ENCODE measurements at regions not wholly inside any gene's neighbourhood (a gene's known extent, or its start where the extent isn't known, plus 50 kb on each side); places are given as distances from the start of the nearest gene placed in this dataset.

DNA sequence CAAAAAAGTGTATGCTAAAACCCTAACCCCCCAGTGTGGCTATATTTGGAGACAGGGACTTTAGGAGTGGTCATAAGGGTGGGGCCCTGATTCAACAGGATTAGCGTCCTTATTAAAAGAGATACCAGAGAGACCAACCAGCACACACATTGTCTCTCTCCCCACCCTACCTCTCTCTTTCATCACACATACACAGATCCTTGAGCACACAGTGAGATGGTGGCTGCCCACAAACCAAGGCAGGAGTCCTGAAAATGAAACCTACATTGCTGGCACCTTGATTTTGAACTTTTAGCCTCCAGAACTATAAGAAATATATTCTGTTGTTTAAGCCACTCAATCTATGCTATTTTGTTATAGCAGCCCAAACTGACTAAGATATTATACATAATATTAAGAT, 224.2 kb downstream of the KDR start:
- no peaks in the 10 kb centered on the region for H3K27me3 ChIP-seq (ENCODE audit: control insufficient read depth, insufficient read depth, low read length)
- H3K9ac ChIP-seq (ENCODE audit: low read depth, low read length) = no peak overlapping the region
- H3K36me3 ChIP-seq (ENCODE audit: control insufficient read depth, insufficient read depth, low read length) = no peaks in the 10 kb centered on the region
- H3K4me1 ChIP-seq (ENCODE audit: control insufficient read depth, insufficient read depth, low read length) = no peaks in the 10 kb centered on the region
- H3K4me3 ChIP-seq (ENCODE audit: low read depth, low read length) = no peak overlapping the region
- H3K27ac ChIP-seq (ENCODE audit: low read depth, low read length) = no peak overlapping the region
- no peaks in the 10 kb centered on the region for H3K9me3 ChIP-seq (ENCODE audit: control insufficient read depth, insufficient read depth, low read length)

DNA sequence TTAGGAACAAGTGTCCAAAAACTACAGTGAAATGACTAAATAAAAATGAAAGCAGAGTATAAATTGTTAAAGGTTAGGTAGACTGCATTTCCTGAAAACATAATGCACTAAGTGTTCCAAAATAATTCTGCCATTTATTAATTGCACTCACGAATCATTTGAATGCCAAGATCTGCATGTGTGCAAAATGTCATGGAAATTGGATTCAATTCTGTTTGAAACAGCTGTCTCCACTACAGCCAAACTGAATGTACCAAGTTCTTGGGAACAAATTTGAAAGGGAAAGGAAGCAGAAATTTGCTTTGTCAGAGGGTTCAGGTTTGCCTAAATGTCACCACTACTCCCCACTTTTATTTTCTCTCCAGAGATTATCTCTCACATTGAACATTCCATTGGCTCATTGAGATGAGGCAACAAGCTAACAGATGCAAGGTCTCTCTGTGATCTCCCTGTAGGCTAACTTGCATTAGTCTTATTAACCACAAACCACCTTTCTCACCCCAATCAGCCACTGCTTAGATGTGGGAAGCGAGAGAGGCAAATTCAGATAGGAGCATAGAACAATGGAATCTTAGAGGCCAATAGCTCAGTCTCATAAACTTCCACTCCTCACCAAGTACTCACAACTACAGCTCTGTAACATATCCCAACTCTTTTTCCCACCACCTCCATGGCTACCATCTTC, 226.6 kb downstream of the KDR start:
- Histone ChIP-seq H3K27me3 (ENCODE audit: control insufficient read depth, insufficient read depth, low read length) (no peaks in the 10 kb centered on the region), H3K4me3 (ENCODE audit: low read depth, low read length) (no peak overlapping the region), H3K27ac (ENCODE audit: low read depth, low read length) (no peak overlapping the region), H3K36me3 (ENCODE audit: control insufficient read depth, insufficient read depth, low read length) (no peaks in the 10 kb centered on the region), H3K4me1 (ENCODE audit: control insufficient read depth, insufficient read depth, low read length) (no peaks in the 10 kb centered on the region), H3K9ac (ENCODE audit: low read depth, low read length) (no peak overlapping the region), H3K9me3 (ENCODE audit: control insufficient read depth, insufficient read depth, low read length) (no peaks in the 10 kb centered on the region)

DNA sequence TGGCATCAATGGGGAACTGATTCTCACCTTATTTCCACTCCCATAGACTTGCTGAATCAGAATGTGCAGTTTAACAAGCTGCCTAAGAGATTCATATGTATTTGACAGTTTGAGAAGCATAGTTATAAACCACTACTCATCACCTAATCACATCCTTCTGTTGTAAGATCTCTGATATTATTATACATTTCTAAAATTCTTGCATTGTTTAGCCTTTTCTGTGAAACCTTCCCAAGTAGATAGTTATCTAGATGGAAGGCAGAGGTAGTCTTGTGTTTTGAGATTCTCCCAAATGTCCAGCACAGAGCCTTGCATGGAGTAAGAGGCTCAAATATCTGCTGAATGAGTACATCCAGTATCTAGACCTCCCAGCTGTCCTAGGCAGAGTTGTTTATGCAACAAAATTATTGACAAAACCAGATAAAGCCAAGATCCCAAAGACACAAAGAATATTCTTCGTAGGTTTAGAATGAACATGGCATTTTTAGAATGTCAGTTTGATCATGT, 227.3 kb downstream of the KDR start:
- H3K36me3 ChIP-seq (ENCODE audit: control insufficient read depth, insufficient read depth, low read length) = no peaks in the 10 kb centered on the region
- H3K4me3 ChIP-seq (ENCODE audit: low read depth, low read length) = no peak overlapping the region
- H3K27me3 ChIP-seq (ENCODE audit: control insufficient read depth, insufficient read depth, low read length) = no peaks in the 10 kb centered on the region
- no peak overlapping the region for H3K27ac ChIP-seq (ENCODE audit: low read depth, low read length)
- no peak overlapping the region for H3K9ac ChIP-seq (ENCODE audit: low read depth, low read length)
- no peaks in the 10 kb centered on the region for H3K4me1 ChIP-seq (ENCODE audit: control insufficient read depth, insufficient read depth, low read length)
- no peaks in the 10 kb centered on the region for H3K9me3 ChIP-seq (ENCODE audit: control insufficient read depth, insufficient read depth, low read length)

DNA sequence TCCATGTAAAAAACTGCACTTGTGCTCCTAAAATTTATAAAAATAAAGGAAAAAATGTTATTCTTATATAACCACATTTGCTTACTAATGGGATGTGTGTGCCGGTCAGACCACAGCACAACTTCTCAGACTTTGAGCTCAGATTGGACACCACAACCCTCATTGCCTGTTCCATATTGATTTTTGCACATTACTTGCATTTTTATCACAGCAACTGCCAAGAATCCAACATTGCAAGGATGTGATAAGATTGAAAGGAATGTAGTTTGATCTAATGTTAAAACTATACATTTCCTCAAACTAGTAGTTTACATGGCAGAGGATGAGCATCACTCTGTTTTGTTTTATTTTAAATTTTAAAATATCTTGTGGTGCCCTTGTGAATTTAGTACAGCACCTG, 227.8 kb downstream of the KDR start:
- no peaks in the 10 kb centered on the region for H3K27me3 ChIP-seq (ENCODE audit: control insufficient read depth, insufficient read depth, low read length)
- H3K27ac ChIP-seq (ENCODE audit: low read depth, low read length) = no peak overlapping the region
- no peaks in the 10 kb centered on the region for H3K4me1 ChIP-seq (ENCODE audit: control insufficient read depth, insufficient read depth, low read length)
- no peak overlapping the region for H3K9ac ChIP-seq (ENCODE audit: low read depth, low read length)
- H3K9me3 ChIP-seq (ENCODE audit: control insufficient read depth, insufficient read depth, low read length) = no peaks in the 10 kb centered on the region
- H3K4me3 ChIP-seq (ENCODE audit: low read depth, low read length) = no peak overlapping the region
- no peaks in the 10 kb centered on the region for H3K36me3 ChIP-seq (ENCODE audit: control insufficient read depth, insufficient read depth, low read length)

DNA sequence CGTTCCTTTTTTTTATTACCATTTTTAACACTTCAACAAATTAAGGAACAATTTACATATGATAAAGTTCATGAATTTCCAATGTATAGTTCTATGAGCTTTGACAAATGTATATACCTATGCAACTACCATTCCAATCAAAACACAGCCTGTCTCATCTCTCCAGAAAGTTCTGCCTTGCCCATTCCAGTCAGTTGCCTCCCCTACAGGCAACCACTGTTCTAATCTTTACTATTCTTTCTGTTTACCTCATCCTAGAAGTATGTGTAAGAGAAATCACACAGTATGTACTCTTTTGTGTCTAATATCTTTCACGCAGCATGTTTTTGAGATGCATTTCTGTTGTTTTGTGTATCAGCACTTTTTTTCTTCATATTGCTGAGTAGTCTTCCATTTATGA, 224.9 kb downstream of the KIT start:
- Histone ChIP-seq H3K4me1 (ENCODE audit: control insufficient read depth, insufficient read depth, low read length) (no peaks in the 10 kb centered on the region), H3K27ac (ENCODE audit: low read depth, low read length) (no peak overlapping the region), H3K4me3 (ENCODE audit: low read depth, low read length) (no peak overlapping the region), H3K36me3 (ENCODE audit: control insufficient read depth, insufficient read depth, low read length) (no peaks in the 10 kb centered on the region), H3K27me3 (ENCODE audit: control insufficient read depth, insufficient read depth, low read length) (no peaks in the 10 kb centered on the region), H3K9me3 (ENCODE audit: control insufficient read depth, insufficient read depth, low read length) (no peaks in the 10 kb centered on the region), H3K9ac (ENCODE audit: low read depth, low read length) (no peak overlapping the region)

DNA sequence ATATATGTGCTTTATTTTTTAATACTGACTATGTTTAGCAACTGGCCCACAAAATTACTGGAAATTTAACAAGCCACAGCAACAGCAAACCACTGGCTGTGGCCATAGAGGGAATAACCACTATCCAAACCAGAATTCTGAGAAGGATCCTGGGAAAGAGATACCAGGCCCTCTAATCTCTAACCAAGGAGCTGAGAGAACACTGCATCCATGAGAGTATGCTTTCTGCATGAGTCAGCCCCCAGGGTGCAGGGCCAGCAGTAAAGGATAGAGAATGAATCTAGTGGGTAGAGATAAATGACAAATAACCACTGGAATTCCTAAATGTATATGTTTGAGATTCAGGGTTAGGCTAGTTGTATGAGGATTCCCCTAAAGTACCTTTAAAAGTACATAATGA, 221.8 kb downstream of the KIT start:
- Histone ChIP-seq H3K27ac (ENCODE audit: low read depth, low read length) (no peak overlapping the region), H3K36me3 (ENCODE audit: control insufficient read depth, insufficient read depth, low read length) (no peaks in the 10 kb centered on the region), H3K4me3 (ENCODE audit: low read depth, low read length) (no peak overlapping the region), H3K9ac (ENCODE audit: low read depth, low read length) (no peak overlapping the region), H3K9me3 (ENCODE audit: control insufficient read depth, insufficient read depth, low read length) (no peaks in the 10 kb centered on the region), H3K4me1 (ENCODE audit: control insufficient read depth, insufficient read depth, low read length) (no peaks in the 10 kb centered on the region), H3K27me3 (ENCODE audit: control insufficient read depth, insufficient read depth, low read length) (no peaks in the 10 kb centered on the region)

DNA sequence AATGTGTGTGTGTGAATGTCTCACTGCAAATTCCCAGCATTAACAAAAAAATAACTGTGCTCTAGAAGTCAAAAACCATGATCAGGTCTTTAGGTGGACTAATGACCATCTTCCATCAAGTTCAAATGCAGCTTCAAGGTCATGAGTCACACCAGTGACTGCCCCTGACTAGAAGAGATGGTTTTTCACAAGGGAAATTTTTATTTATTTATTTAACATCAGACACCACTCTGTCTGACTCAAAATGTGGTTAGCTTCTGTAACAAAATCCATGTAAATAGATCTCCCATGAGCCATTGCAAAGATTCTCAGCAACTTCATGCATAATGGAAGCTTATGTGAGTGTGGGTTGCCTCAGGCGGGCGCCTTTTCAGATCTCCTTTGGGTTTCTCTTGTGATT, 219.2 kb downstream of the KIT start:
- Histone ChIP-seq H3K4me1 (ENCODE audit: control insufficient read depth, insufficient read depth, low read length) (no peaks in the 10 kb centered on the region), H3K27me3 (ENCODE audit: control insufficient read depth, insufficient read depth, low read length) (no peaks in the 10 kb centered on the region), H3K27ac (ENCODE audit: low read depth, low read length) (no peak overlapping the region), H3K4me3 (ENCODE audit: low read depth, low read length) (no peak overlapping the region), H3K9ac (ENCODE audit: low read depth, low read length) (no peak overlapping the region), H3K36me3 (ENCODE audit: control insufficient read depth, insufficient read depth, low read length) (no peaks in the 10 kb centered on the region), H3K9me3 (ENCODE audit: control insufficient read depth, insufficient read depth, low read length) (no peaks in the 10 kb centered on the region)

DNA sequence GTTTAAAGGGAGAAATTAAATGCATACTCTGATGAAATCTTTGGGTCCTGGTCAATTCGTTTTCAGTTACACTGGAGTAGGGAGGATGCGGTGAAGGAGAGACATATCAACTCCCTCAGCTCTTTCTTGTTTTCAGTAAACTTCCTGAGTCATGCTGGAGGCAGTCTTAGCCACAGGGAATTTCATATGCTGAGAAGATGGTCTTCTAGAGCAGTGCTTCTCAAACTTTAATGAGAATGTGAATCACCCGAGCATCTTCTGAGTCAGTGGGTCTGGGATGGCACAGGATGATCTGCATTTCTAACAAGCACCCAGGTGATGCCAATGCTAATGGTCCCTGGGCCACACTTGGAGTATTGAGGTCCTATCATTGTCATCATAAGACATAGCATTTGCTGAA, 214.5 kb downstream of the KIT start:
- Histone ChIP-seq H3K9ac (ENCODE audit: low read depth, low read length) (no peak overlapping the region), H3K9me3 (ENCODE audit: control insufficient read depth, insufficient read depth, low read length) (no peaks in the 10 kb centered on the region), H3K27me3 (ENCODE audit: control insufficient read depth, insufficient read depth, low read length) (no peaks in the 10 kb centered on the region), H3K36me3 (ENCODE audit: control insufficient read depth, insufficient read depth, low read length) (no peaks in the 10 kb centered on the region), H3K4me1 (ENCODE audit: control insufficient read depth, insufficient read depth, low read length) (no peaks in the 10 kb centered on the region), H3K27ac (ENCODE audit: low read depth, low read length) (no peak overlapping the region), H3K4me3 (ENCODE audit: low read depth, low read length) (no peak overlapping the region)

DNA sequence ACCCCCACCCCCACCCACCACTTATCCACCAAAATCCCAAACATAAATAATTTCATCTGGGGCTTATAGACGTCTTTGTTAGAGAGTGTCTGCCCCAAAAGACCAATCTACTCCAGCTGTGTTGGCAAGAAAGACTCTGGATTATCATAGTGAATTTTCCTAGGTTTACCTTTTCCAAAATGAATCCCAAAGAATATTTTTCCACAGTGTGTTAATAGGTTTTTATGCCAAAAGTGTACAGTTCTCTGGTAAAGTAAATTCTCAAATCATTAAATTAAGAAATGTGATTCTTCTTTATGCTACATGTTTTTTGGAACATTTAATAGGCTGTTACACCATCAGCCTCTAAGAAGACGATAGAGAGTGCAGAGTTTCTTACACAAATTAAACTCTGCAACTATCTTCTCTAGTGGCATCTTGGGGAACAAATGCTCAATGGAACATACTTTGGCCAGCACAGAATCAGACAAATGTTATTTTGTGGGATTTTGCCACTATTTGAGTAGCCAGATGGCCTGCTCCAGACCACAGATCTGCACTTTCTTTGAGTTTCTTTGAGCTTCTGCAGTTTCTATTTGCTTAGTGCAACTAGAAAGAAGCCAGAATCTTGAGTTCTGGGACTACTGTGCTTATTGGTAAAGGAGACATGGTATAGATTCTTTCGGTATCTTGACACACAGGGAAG, 206.0 kb downstream of the KIT start:
- no peaks in the 10 kb centered on the region for H3K4me1 ChIP-seq (ENCODE audit: control insufficient read depth, insufficient read depth, low read length)
- H3K9ac ChIP-seq (ENCODE audit: low read depth, low read length) = no peak overlapping the region
- no peak overlapping the region for H3K27ac ChIP-seq (ENCODE audit: low read depth, low read length)
- no peaks in the 10 kb centered on the region for H3K27me3 ChIP-seq (ENCODE audit: control insufficient read depth, insufficient read depth, low read length)
- no peaks in the 10 kb centered on the region for H3K36me3 ChIP-seq (ENCODE audit: control insufficient read depth, insufficient read depth, low read length)
- no peak overlapping the region for H3K4me3 ChIP-seq (ENCODE audit: low read depth, low read length)
- H3K9me3 ChIP-seq (ENCODE audit: control insufficient read depth, insufficient read depth, low read length) = no peaks in the 10 kb centered on the region

DNA sequence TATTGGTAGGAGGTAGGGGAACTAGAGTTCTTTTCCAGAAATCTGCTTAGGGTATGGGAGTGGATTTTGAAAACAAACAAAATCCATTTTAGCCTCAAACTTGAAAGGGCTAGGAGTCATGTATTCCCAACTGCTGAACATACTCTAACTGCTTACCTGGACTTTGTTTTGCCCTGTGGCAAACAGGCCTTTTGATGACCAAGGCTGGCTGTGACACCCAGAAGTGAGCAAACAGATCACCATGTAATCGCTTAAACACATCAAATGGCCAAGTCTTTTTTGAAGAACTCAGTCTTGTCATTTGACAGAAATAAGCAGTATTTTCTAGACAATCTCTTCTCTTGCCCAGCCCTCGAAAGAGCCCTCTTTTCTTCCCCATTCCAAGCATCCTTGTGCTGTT, 203.4 kb downstream of the KIT start:
- Histone ChIP-seq H3K4me1 (ENCODE audit: control insufficient read depth, insufficient read depth, low read length) (no peaks in the 10 kb centered on the region), H3K9ac (ENCODE audit: low read depth, low read length) (no peak overlapping the region), H3K27me3 (ENCODE audit: control insufficient read depth, insufficient read depth, low read length) (no peaks in the 10 kb centered on the region), H3K36me3 (ENCODE audit: control insufficient read depth, insufficient read depth, low read length) (no peaks in the 10 kb centered on the region), H3K9me3 (ENCODE audit: control insufficient read depth, insufficient read depth, low read length) (no peaks in the 10 kb centered on the region), H3K4me3 (ENCODE audit: low read depth, low read length) (no peak overlapping the region), H3K27ac (ENCODE audit: low read depth, low read length) (no peak overlapping the region)

DNA sequence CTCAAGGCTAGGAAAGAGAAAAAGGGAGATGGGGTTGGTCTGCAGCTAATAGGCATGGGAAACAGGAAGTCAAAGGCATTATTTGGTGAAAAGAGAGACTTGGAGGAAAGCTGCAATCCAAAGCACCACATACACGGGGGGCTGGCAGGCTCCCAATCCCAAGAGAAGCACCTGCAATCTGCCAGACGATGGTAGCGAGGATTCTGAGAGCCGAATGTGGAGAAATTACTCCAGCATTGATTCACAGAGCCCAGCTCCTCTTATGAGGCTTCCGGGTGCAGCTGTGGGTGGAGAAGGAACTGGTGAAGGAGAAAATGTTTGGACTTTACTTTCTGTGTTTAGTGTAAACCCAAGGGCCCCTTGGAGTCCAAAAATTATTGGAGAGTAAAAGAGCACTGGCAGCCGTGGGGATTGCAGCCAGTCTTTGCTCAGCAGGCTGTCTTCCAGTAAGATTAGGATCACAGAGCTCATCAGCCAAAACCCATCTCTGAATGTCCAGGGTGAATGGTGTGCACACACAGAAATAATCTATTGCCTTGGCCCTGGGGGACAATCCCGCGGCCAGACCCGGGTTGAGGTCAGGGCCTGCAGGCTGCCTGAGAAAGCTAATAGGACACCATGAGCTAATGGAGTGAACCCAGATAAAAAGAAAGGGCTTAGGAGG, 197.6 kb downstream of the KIT start:
- Histone ChIP-seq H3K9me3 (ENCODE audit: control insufficient read depth, insufficient read depth, low read length) (no peaks in the 10 kb centered on the region), H3K4me1 (ENCODE audit: control insufficient read depth, insufficient read depth, low read length) (no peaks in the 10 kb centered on the region), H3K4me3 (ENCODE audit: low read depth, low read length) (no peak overlapping the region), H3K27ac (ENCODE audit: low read depth, low read length) (no peak overlapping the region), H3K36me3 (ENCODE audit: control insufficient read depth, insufficient read depth, low read length) (no peaks in the 10 kb centered on the region), H3K9ac (ENCODE audit: low read depth, low read length) (no peak overlapping the region), H3K27me3 (ENCODE audit: control insufficient read depth, insufficient read depth, low read length) (no peaks in the 10 kb centered on the region; the same call in 1 of the 2 replicates)
